Umbilical cord (tissue), 1 donor: ENCODE measurements at regions not wholly inside any gene's neighbourhood (a gene's known extent, or its start where the extent isn't known, plus 50 kb on each side); places are given as distances from the start of the nearest gene placed in this dataset.
A peak's percentile ranks its signal among the peaks of the same experiment; 100 is the strongest.
"Not testable (repeated sequence)": the region's sequence is repeated elsewhere in the genome, so short reads cannot be mapped to it uniquely, and the experiment has no call there.

Source experiments
- DNase-seq: peaks from one replicate; pipeline ENCODE4 v3.0.0-alpha.2; 2015; ENCODE audit warnings: low spot score

- no peak for DNase-seq
Measured at GRCh38 chr18:59801576-59801975, 98.2 kb upstream of the PMAIP1 start.

DNA sequence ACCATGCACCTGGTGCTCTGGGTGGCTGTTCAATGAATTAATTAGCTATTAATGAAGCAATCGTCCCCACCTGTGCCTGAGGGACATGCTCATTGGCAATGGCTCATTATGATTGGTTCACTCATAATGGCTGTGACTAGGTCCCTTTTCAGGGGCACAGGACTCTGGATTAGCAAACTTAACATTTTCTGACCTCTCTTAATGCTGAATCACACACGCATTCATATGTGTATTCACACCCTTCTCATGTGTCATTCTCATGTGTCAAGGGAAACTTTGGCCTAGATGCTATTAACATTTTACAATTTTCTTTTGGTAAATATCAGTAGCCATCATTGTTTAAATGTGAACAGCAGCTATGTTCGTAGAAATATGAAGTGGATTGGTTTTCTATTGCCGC, 98.9 kb upstream of the PMAIP1 start:
- DNase-seq = no peak

- DNase-seq = peak; percentile 6
Measured at GRCh38 chr18:59799383-59800015, 100.3 kb upstream of the PMAIP1 start.

DNA sequence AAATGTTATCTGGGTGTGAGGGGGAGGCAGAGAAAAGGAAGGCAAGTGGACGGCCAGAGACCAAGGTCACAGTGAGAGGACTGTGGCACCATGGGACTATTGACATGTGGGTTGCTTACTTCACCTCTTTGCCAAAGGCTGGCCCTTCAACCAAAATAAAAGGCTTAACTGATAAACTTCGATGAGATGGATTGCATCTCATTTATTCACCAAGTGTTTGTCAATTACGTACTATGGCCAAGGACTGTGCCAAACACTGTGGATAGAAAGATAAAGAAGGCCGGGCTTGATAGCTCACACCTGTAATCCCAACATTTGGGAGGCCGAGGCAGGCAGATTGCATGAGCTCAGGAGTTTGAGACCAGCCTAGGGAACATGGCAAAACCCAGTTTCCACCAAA, 98.7 kb upstream of the CCBE1 start:
- no peak for DNase-seq

- no peak for DNase-seq
Measured at GRCh38 chr18:59792353-59792752, 95.1 kb upstream of the CCBE1 start.

GRCh38 chr18:59790346-59790936, 93.2 kb upstream of the CCBE1 start:
- DNase-seq = not testable (repeated sequence)

GRCh38 chr18:59788791-59789106, 91.5 kb upstream of the CCBE1 start:
- DNase-seq = no peak

- DNase-seq = peak; percentile 37
Measured at GRCh38 chr18:59787998-59788790, 91.0 kb upstream of the CCBE1 start.

DNA sequence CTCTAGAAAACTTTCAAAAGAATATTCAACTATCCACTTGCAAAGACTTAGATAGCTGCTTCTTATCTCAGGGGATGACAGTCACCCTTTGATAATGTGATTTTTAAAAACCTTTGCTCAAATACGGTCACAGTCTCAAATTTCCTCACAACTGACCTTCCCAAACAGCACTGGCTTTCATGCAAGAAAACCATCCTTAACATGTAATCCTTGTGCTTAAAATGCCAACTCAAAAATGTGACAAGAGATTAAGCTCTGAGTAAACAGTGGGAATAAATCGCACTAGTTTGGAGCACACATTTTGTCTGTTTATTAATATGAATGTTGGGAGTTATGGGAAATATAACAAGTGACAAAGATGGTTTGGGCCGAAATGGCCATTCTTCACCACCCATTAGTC, 87.5 kb upstream of the CCBE1 start:
- no peak for DNase-seq

DNA sequence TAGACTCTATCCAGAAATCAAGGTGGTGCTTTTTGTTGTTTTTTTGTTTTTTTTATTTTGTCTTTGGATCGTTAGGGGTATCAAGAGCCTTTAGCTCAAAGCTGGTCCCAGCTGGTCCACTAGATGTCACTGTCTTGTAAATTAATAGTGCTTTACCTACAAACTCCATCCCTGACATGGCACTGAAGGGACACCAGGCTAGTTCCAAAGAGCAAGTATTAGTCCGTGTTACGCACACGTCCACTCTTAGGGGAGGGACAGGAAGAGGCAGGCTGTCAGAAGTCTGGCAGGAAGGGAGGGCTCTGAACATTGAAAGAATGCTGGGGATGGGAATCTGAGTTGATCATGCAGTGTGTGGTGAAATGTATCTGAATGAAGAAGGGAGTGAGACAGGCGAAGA, 85.9 kb upstream of the CCBE1 start:
- DNase-seq = peak; percentile 16

GRCh38 chr18:59779979-59780378, 82.8 kb upstream of the CCBE1 start:
- no peak for DNase-seq

DNA sequence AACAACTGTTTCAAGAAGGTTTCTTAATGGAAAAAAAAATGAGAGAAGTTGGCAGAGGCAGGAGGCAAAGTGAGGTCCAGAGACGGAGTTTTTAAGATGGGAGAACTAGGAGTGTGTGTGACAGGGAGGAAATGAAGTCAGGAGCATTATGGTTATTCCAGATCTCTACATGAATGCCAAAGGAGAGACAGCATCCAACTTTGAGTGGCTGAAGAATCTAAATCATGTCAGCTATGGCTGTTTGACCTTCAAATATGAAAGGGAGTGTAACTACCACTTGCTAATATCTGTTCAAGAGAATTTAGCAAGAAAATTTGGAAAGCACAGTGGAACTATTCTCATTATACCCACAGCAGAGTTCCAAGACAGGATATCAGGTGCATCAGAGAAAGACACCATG, 81.2 kb upstream of the CCBE1 start:
- no peak for DNase-seq

- no peak for DNase-seq
Measured at GRCh38 chr18:59777636-59778035, 80.4 kb upstream of the CCBE1 start.

- DNase-seq = no peak
Measured at GRCh38 chr18:59769129-59769865, 72.1 kb upstream of the CCBE1 start.

- DNase-seq = no peak
Measured at GRCh38 chr18:59768409-59768808, 71.2 kb upstream of the CCBE1 start.

GRCh38 chr18:59767732-59768131, 70.5 kb upstream of the CCBE1 start:
- DNase-seq = no peak

GRCh38 chr18:59765343-59765742, 68.1 kb upstream of the CCBE1 start:
- DNase-seq = no peak

DNA sequence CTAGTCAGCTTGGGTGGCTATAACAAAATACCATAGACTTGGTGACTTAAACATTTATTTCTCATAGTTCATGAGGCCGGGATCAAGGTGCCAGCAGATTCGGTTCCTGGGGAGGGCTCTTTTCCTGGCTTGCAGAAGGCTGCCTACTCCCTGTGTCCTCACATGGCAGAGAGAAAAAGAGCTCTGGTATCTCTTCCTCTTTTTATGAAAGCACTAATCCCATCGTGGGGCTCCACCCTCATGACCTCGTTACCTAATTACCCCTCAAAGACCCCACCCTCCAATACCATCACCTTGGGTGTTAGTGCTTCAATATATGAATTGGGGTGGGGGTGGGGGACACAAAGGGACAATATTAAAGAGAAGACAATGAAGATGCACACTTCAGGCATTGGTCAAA, 67.1 kb upstream of the CCBE1 start:
- no peak for DNase-seq

DNA sequence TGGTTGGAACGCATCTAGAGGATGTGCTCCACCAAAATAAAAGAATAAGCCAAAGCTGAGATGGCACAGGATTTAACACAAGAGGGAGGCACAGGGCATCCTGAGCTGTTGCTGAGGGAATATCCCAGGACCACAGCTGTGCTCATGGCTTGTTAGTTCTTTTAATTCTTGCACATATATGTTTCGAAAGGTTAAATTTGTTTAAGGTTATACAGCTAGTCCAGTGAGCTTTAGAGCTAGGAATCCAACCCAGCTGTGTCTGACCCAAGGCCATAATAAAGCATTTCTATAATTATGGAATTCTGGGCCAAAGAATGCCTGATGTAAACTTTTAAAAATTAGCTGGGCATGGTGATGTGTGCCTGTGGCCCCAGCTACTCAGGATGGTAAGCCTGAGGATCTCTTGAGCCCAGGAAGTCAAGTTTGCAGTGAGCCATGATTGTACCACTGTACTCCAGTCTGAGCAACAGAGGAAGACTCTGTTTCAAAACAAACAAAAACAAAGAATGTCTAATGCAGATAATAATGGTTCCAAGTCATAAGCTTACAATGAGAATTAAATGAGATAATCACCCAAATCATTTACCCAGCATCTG, 66.4 kb upstream of the CCBE1 start:
- no peak for DNase-seq

DNA sequence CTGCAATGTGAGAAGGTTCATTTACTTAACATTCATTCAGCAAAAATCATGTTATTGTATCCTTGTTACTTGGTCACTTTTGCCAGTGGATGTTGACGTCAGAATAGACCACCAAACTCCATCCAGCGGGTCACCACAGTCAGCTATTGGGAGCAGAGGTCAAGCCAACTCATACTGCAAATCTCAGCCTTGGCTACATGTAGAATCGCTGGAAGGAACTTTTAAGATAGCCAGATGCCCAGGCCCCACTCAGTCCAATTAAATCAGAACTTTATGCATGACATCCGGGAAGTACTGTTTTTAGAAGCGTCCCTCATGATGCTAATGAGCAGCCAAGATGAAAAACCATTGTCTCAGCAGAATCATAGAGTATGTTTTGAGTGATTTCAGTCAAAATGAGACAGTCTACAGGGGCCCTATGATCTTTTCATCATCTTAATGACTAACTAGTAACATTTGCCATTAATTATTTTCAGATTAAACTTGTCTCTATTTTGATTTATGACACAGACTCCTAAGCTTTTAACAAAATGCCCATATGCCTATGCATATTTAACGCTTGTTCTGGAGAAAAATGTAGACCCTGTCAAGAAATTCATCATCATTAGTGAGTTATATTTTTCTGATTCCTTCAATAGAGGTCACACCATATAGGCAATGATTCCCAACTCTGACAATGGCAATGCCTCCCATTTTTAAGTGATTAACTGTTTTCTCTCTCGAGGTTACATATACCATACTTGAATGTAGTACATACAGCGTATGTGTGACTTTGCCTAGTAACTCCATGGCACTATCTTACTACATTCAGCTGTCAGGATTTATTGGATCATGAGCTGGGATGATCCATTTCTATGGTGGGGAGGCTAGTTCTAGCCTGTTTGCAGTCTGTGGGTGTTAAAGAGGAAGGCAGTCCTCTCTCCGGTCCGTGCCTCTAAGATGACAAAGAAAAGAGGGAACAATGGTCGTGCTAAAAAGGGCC, 63.7 kb upstream of the CCBE1 start:
- DNase-seq = no peak

- DNase-seq = no peak
Measured at GRCh38 chr18:59760212-59760611, 63.0 kb upstream of the CCBE1 start.
